Astrocyte (in vitro differentiated cells and primary cell): ENCODE measurements at regions not wholly inside any gene's neighbourhood (a gene's known extent, or its start where the extent isn't known, plus 50 kb on each side); places are given as distances from the start of the nearest gene placed in this dataset.

Experiments used
- DNase-seq: peaks from one replicate; pipeline ENCODE4 v3.0.0-alpha.2; 2010; ENCODE audit warnings: low read depth
- FAIRE-seq: peaks from 2 replicates; lab custom pipeline; 2011; peaks lifted over from hg19 to GRCh38; lab: Jason Lieb, UNC
- H2AFZ ChIP-seq: 2 replicates; pipeline ENCODE4 v1.6.0; 2012; ENCODE audit warnings: low read depth, low read length, inconsistent platforms
- H3K27ac ChIP-seq: 2 replicates; pipeline ENCODE4 v1.5.1; 2011; ENCODE audit warnings: low read depth, low read length, inconsistent platforms
- H3K27me3 ChIP-seq: 2 replicates; pipeline ENCODE4 v1.6.0; 2011; ENCODE audit warnings: low read length, inconsistent platforms; ENCODE audit not compliant: insufficient read depth
- H3K36me3 ChIP-seq: 2 replicates; pipeline ENCODE4 v1.5.1; 2011; ENCODE audit warnings: low read length, inconsistent platforms; ENCODE audit not compliant: insufficient read depth
- H3K4me1 ChIP-seq: 2 replicates; pipeline ENCODE4 v1.5.1; 2011; ENCODE audit warnings: low read length, inconsistent platforms; ENCODE audit not compliant: insufficient read depth
- H3K4me2 ChIP-seq: 2 replicates; pipeline ENCODE4 v1.6.0; 2012; ENCODE audit warnings: low read length, inconsistent platforms
- H3K4me3 ChIP-seq: 2 replicates; pipeline ENCODE4 v1.5.1; 2011; ENCODE audit warnings: low read depth, mild to moderate bottlenecking, low read length, inconsistent platforms; ENCODE audit not compliant: insufficient read depth
- H3K79me2 ChIP-seq: 2 replicates; pipeline ENCODE4 v1.6.0; 2012; ENCODE audit warnings: mild to moderate bottlenecking, low read length, inconsistent platforms; ENCODE audit not compliant: insufficient read depth
- H3K9ac ChIP-seq: 2 replicates; pipeline ENCODE4 v1.6.0; 2012; ENCODE audit warnings: mild to moderate bottlenecking, low read length, inconsistent platforms
- H3K9me3 ChIP-seq: 2 replicates; pipeline ENCODE4 v1.5.1; 2012; ENCODE audit warnings: low read depth, mild to moderate bottlenecking, low read length, inconsistent platforms; ENCODE audit not compliant: insufficient read depth
- H4K20me1 ChIP-seq: 2 replicates; pipeline ENCODE4 v1.6.0; 2012; ENCODE audit warnings: low read length, inconsistent platforms; ENCODE audit not compliant: insufficient read depth
- H3K27ac Mint-ChIP-seq: one replicate; pipeline ENCODE4 v1.8.0; 2021; ENCODE audit warnings: mild to moderate bottlenecking, mixed read lengths; ENCODE audit not compliant: unreplicated experiment
- H3K27me3 Mint-ChIP-seq: one replicate; pipeline ENCODE4 v1.8.0; 2021; ENCODE audit warnings: low read depth, mixed read lengths; ENCODE audit not compliant: unreplicated experiment
- H3K36me3 Mint-ChIP-seq: one replicate; pipeline ENCODE4 v1.8.0; 2021; ENCODE audit warnings: low read depth, mixed read lengths; ENCODE audit not compliant: unreplicated experiment
- H3K4me1 Mint-ChIP-seq: one replicate; pipeline ENCODE4 v1.8.0; 2021; ENCODE audit warnings: low read depth, mixed read lengths; ENCODE audit not compliant: unreplicated experiment
- H3K4me3 Mint-ChIP-seq: one replicate; pipeline ENCODE4 v1.8.0; 2021; ENCODE audit warnings: mild to moderate bottlenecking, moderate library complexity, mixed read lengths; ENCODE audit not compliant: unreplicated experiment
- H3K9me3 Mint-ChIP-seq: one replicate; pipeline ENCODE4 v1.8.0; 2021; ENCODE audit warnings: mild to moderate bottlenecking, mixed read lengths; ENCODE audit not compliant: unreplicated experiment
- CTCF ChIP-seq: IDR thresholded peaks from 2 replicates; pipeline ENCODE4 v1.5.1; 2011; ENCODE audit warnings: low read depth, mild to moderate bottlenecking, inconsistent platforms, low read length, moderate library complexity; ENCODE audit not compliant: insufficient read depth
- EZH2 ChIP-seq: IDR thresholded peaks from 2 replicates; pipeline ENCODE4 v1.6.1; 2012; ENCODE audit warnings: mild to moderate bottlenecking, low read length, inconsistent platforms; ENCODE audit not compliant: insufficient read depth

GRCh38 chr4:18815081-18815778 is 793.7 kb upstream of the LCORL start:
- Mint-ChIP-seq H3K27me3 (no peaks in the 10 kb centered on the region), H3K27ac (no peak overlapping the region), H3K9me3 (no peaks in the 10 kb centered on the region), H3K4me3 (no peak overlapping the region), H3K36me3 (no peaks in the 10 kb centered on the region), H3K4me1 (no peaks in the 10 kb centered on the region)
- H3K27me3 ChIP-seq: no peaks in the 10 kb centered on the region
- no peak overlapping the region for H3K4me2 ChIP-seq
- no peak overlapping the region for H3K9ac ChIP-seq
- H3K36me3 ChIP-seq: no peaks in the 10 kb centered on the region
- H2AFZ ChIP-seq: no peak overlapping the region
- FAIRE-seq: no peak
- no peaks in the 10 kb centered on the region for H3K79me2 ChIP-seq
- H3K27ac ChIP-seq: no peak overlapping the region
- H3K4me3 ChIP-seq: no peak overlapping the region
- H3K9me3 ChIP-seq: no peaks in the 10 kb centered on the region
- no peak for TF ChIP-seq CTCF
- no peak for TF ChIP-seq EZH2
- no peak for DNase-seq
- H3K4me1 ChIP-seq: no peaks in the 10 kb centered on the region
- no peaks in the 10 kb centered on the region for H4K20me1 ChIP-seq

GRCh38 chr4:18813771-18814170 is 792.2 kb upstream of the LCORL start:
- Histone ChIP-seq H3K4me2 (no peak overlapping the region), H2AFZ (no peak overlapping the region), H3K27me3 (no peaks in the 10 kb centered on the region), H3K79me2 (no peaks in the 10 kb centered on the region), H3K9me3 (no peaks in the 10 kb centered on the region), H3K36me3 (no peaks in the 10 kb centered on the region), H4K20me1 (no peaks in the 10 kb centered on the region), H3K4me3 (no peak overlapping the region), H3K27ac (no peak overlapping the region), H3K9ac (no peak overlapping the region), H3K4me1 (no peaks in the 10 kb centered on the region)
- Mint-ChIP-seq H3K27ac (no peak overlapping the region), H3K9me3 (no peaks in the 10 kb centered on the region), H3K4me1 (no peaks in the 10 kb centered on the region), H3K27me3 (no peaks in the 10 kb centered on the region), H3K36me3 (no peaks in the 10 kb centered on the region), H3K4me3 (no peak overlapping the region)
- TF ChIP-seq EZH2: no peak
- TF ChIP-seq CTCF: no peak
- no peak for FAIRE-seq
- no peak for DNase-seq

GRCh38 chr4:18813055-18813454 is 791.5 kb upstream of the LCORL start:
- H2AFZ ChIP-seq: no peak overlapping the region
- H3K9me3 Mint-ChIP-seq: no peaks in the 10 kb centered on the region
- H4K20me1 ChIP-seq: no peaks in the 10 kb centered on the region
- TF ChIP-seq CTCF (no peak), EZH2 (no peak)
- DNase-seq (no peak), FAIRE-seq (no peak)
- H3K4me3 ChIP-seq: no peak overlapping the region
- H3K27me3 ChIP-seq: no peaks in the 10 kb centered on the region
- H3K36me3 ChIP-seq: no peaks in the 10 kb centered on the region
- no peaks in the 10 kb centered on the region for H3K4me1 ChIP-seq
- no peak overlapping the region for H3K9ac ChIP-seq
- H3K9me3 ChIP-seq: no peaks in the 10 kb centered on the region
- H3K79me2 ChIP-seq: no peaks in the 10 kb centered on the region
- H3K36me3 Mint-ChIP-seq: no peaks in the 10 kb centered on the region
- H3K27ac ChIP-seq: no peak overlapping the region
- no peaks in the 10 kb centered on the region for H3K4me1 Mint-ChIP-seq
- no peak overlapping the region for H3K4me2 ChIP-seq
- H3K4me3 Mint-ChIP-seq: no peak overlapping the region
- no peak overlapping the region for H3K27ac Mint-ChIP-seq
- H3K27me3 Mint-ChIP-seq: no peaks in the 10 kb centered on the region
